ENCODE measurements at regions not wholly inside any gene's neighbourhood (a gene's known extent, or its start where the extent isn't known, plus 50 kb on each side); places are given as distances from the start of the nearest gene placed in this dataset.

- TF ChIP-seq, protein P1, sequence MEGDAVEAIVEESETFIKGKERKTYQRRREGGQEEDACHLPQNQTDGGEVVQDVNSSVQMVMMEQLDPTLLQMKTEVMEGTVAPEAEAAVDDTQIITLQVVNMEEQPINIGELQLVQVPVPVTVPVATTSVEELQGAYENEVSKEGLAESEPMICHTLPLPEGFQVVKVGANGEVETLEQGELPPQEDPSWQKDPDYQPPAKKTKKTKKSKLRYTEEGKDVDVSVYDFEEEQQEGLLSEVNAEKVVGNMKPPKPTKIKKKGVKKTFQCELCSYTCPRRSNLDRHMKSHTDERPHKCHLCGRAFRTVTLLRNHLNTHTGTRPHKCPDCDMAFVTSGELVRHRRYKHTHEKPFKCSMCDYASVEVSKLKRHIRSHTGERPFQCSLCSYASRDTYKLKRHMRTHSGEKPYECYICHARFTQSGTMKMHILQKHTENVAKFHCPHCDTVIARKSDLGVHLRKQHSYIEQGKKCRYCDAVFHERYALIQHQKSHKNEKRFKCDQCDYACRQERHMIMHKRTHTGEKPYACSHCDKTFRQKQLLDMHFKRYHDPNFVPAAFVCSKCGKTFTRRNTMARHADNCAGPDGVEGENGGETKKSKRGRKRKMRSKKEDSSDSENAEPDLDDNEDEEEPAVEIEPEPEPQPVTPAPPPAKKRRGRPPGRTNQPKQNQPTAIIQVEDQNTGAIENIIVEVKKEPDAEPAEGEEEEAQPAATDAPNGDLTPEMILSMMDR (IDR thresholded peaks at IDR 0.05; ENCODE audit: insufficient read depth, low read length): no peak
- TF ChIP-seq REST (IDR thresholded peaks at IDR 0.05; ENCODE audit: insufficient replicate concordance, low read depth) (no peak), POLR2AphosphoS5 (IDR thresholded peaks at IDR 0.05; ENCODE audit: low read depth) (no peak), SPI1 (IDR thresholded peaks at IDR 0.05; ENCODE audit: borderline replicate concordance, low read depth) (no peak)
Measured at GRCh38 chr14:97143456-97143855, 346.3 kb downstream of the VRK1 start.
